GM21717 (cell line): ENCODE measurements at regions not wholly inside any gene's neighbourhood (a gene's known extent, or its start where the extent isn't known, plus 50 kb on each side); places are given as distances from the start of the nearest gene placed in this dataset.

Experiments
- ATAC-seq: cut with Tn5 transposase; IDR thresholded peaks from one replicate; pipeline ENCODE4 v1.9.1; 2021; ENCODE audit warnings: mild to moderate bottlenecking, moderate library complexity; ENCODE audit not compliant: unreplicated experiment

DNA sequence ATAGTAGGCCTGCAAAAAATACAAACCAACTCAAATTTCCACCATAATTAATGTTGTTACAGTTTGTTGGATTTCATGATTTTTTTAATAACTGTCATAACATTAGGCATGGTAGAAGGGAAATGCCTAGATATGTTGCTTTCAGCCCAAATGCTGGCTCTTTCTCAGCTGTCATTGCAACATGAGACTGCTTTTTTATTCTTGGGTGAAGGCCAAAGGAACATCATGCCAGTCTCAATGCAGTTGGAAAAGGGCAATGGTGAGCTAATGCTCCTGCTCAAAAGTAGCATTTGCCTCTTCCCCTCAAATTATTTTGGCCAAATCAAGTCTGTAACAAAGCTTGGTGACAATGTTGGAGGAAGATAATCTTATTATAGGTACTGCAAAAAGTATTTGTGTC lies 877.7 kb upstream of the PRMT6 start:
- no peak for ATAC-seq

DNA sequence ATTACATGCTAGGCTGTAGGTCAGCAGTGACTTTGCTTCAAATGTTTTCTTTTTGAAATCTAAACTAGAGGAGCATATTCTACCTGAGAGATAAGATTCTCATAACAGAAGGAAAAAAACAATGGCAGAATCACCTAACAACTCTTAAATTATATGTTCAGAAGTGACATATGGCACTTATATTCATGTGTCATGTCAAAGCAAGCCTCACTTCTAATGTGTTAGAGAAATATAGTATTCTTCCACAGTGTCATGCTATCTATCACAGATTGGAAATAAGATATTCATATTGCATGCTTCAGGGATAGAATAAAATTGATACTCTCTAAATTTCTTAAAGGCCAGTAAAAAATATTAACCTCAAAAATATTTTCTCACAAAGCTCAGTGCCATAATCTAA lies 874.6 kb upstream of the PRMT6 start:
- no peak for ATAC-seq

DNA sequence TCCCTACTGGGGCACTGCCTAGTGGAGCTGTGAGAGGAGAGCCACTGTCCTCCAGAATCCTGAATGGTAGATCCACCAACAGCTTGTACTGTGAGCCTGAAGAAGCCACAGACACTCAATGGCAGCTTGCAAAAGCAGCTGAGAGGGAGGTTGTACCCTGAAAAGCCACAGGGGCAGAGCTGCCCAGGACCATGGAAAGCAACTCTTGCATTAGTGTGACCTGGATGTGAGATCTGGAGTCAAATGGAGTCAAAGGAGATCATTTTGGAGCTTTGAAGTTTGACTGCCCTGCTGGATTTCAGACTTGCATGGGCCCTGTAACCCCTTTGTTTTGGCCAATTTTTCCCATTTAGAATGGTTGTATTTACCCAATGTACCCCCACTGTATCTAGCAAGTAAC lies 871.4 kb upstream of the PRMT6 start:
- ATAC-seq = no peak

DNA sequence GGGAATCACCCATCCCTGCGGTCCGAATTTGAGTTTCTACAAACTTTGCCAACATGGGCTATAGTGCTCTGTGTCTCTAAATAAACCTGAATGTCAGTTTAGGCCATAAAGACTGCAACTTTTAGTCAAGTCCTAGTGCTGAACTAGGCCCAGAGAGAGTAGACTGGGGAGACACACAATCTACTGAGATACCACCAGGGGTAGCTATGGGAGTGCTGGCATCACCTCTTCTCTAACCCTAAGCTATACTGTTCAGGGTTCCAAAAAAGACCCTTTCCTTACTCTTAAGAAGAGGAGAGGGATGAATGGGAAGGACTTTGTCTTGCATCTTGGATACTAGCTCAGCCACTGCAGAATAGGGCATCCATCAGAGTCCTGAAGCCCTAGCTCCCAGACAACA lies 866.7 kb upstream of the PRMT6 start:
- no peak for ATAC-seq

DNA sequence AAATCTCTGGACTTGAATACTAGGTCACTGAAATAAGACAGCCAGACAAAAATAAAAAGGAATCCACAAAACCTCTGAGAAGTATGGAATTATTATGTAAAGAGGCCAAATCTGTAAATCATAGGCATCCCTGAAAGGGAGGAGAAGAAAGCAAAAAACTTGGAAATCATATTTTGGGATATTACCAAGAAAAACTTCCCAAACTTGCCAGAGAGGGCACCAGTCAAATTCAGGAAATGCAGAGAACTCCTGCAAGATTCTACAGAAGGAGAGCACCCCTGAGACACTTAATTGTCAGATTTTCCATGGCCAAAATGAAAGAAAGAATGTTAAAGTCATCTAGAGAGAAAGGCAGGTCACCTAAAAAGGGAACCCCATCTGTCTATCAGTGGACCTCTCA lies 862.3 kb upstream of the PRMT6 start:
- ATAC-seq = no peak

DNA sequence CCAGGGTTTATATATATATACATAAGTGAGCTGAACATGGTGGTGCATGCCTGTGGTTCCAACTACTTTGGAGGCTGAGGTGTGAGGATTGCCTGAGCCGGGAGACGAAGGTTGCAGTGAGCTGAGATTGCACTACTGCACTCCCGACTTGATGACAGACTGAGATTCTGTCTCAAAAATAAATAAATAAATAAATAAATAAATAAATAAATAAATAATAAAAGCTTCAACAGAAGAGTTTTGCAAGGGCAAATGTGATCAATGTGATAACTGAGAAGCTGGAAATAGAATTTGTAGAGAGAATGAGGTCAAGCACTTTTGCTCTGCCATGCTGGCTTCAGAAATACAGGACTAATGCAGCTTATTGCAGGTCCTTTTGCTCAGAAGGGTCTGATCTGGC lies 855.8 kb upstream of the PRMT6 start:
- no peak for ATAC-seq

DNA sequence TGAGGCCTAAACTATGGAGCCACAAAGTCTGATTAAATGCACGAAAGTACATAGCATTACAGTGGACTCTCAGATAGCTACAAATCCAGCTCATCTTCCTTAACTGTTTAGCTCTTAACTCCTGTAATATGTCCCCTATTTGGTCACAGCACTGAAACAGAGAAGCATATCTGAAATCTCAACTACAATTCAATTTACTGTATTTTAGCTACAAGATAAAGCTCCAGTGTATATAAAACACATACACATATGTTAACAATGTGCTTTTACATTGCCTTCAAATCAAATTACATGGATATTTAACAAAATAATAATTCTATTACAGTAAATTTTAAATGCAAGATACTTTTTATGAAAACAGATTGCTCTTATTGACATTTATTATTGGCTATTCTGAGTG lies 849.3 kb upstream of the PRMT6 start:
- ATAC-seq = no peak

DNA sequence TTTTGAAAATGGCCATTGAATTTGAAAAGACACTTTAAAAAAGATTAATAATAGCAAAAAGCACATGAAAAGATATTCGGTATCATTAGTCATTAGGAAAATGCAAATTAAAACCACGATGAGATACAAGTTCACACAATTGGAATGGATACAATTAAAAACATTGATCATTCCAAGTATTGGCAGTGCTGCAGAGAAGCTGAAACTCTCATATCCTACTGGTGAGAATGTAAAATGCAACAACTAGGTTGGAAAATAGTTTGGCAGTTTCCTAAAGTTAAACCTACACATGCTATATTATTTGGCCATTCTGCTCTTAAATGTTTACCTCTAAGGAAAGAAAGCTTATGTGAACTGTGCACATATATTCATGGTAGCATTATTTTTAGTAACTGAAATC lies 838.7 kb upstream of the PRMT6 start:
- no peak for ATAC-seq

DNA sequence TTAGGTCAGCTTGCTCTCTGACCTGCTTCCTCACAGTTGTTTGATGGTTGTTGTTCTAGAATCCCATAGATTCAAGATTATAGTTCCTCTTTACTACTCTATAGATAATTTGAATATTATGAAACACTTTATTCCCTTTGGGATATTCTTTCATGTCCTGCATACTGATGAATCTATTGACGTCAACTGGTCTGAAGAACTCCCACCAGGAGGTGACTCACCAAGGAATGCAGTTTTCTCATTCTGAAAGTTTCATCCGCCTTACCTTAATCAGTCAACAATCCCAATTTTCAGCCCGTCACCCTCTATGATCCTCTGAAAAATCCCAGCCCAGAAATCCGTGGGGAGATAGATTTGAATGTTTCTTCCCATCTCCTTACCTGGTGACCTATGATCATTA lies 834.1 kb upstream of the PRMT6 start:
- no peak for ATAC-seq

DNA sequence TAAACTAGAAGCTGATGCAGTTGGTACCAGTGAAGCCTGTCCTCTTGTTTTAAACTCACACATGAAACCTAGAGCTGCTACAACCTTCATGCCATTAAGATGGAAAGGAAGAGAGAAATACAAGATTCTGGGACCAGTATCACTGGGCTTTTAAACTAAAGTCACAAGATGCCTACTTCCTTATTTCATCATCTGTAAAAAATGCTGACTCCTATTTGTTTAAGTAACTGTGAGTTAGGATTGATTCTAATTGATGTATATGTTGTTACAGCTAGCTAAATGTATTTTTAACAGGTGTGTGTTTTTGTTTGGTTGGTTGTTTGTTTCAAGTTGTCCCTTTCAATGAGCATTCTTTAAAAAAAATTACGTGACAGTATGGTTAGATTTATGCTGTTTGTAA lies 833.3 kb upstream of the PRMT6 start:
- no peak for ATAC-seq

DNA sequence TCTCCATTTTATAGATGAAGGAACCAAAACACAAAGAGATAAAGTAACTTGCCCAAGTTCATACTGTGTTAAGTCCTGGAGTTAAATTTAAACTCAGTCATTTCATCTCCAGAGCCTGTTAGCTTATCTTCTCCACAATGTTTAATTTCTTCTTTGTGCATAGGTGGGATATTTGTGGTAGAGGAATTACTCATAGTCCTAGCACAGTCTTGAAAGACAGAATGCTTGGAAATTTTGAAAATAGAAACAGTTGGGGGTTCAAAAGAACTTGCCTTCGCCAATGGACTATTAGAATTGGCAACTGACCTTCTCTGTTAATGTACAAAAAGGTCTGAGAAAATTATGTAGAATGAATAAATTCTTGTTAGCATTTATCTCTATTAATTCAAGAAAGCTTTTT lies 832.0 kb upstream of the PRMT6 start:
- no peak for ATAC-seq

DNA sequence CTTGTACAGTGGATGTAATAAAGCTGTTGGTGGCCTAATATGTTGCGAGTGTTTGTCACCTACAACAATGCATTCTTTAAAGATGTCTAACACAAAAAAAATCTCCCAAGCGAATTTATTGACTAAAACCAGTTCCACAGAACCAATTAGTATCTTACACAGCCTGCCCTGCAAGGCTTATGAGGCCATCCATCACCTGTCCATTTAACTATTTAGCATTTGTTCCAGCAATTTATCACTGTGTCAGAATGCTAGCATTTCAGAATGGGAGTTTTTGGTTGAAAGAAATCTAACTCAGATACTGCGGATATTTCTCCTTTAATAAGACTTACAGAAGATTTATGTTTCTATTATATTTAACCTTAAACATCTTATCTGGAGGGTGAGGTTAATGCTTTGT lies 831.1 kb upstream of the PRMT6 start:
- ATAC-seq = no peak

DNA sequence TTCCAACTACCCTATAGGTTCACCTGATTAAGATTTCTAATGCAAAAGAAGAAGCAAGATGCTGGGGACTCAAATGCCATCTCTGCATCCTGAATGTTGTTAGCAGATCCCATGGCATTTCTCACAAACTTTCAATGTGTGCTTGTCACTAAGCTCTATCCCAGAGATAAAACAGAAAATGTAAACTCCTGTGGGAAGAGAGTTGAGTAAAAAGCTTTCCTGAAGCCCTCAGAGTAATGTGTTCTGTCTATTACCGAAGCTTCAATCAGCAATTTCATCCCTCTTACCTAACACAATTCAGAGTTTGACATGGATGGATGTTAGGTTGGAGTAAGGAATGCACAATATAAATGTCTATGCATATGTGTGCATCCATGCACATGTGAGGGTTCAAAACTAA lies 829.9 kb upstream of the PRMT6 start:
- no peak for ATAC-seq

DNA sequence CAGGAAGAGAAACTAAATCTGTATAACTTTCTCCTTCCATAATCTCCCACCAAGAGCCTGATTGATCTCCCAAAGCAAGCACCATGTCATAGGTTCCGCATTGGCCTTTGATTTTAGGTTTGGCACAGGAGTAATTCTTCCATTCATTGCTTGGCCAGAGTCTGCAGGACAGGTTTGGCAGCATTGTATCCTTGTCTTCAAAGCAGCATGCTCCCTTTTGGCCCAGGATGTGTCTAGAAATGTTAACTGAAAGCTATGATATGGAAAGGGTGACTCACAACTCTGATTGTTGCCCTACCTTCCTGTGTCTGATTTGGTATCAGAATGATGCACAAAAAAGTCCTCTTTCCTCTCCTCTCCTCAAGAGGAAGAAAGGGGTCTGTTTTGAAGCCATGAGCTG lies 824.3 kb upstream of the PRMT6 start:
- ATAC-seq = no peak

DNA sequence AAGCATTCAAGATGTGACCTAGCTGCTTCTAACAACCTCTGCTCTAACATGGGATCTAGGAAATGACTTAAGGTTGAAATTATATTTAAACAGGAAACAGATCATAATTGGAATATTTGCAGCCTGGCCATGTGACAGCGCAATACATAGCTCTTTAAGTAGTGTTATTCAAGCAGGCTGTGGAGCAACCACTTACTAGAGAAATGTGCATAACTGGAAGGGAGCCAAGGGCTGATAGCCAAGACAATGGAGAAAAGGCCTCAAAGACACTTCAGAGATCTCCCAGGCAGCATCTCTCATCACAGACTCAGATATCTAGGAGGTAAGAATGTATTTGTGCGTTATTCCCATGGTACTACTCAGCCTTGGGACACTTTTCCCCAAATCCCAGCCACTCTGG lies 823.0 kb upstream of the PRMT6 start:
- no peak for ATAC-seq

DNA sequence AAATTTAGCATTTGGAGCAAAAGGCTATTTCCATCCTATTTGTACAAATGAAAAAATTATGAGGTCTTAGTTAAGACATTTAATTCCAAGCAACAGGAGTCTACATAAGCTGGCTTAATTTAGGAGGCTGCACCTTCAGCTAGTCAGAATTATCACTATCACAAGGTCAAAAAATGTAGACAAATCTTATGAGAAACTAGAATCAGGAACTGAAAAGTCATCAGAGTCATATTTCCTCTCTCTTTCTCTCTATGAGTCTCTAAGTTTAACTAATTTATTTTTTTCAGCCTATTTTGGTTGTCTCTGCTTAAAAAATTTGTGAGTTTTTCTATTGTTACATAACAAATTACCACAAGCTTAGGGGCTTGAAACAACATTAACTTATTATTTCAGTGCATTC lies 807.1 kb upstream of the PRMT6 start:
- ATAC-seq = no peak

DNA sequence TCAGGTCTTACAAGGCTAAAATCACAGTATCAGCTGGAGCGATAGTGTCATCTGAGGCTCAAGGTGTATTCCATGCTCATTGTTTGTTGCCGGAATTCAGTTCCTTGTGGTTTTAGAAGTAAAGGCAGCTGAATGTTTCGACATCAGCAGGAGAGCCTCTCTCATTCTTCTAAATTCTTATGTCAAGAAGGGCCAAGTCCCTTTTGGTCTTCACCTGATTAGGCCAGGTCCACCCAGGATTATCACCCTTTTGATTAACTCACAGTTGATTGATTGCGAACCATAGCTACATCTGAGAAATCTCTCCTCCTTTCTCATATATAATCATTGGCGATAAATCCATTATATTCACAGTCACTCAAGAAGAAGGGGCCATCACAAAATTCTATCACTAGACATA lies 806.7 kb upstream of the PRMT6 start:
- ATAC-seq = no peak

DNA sequence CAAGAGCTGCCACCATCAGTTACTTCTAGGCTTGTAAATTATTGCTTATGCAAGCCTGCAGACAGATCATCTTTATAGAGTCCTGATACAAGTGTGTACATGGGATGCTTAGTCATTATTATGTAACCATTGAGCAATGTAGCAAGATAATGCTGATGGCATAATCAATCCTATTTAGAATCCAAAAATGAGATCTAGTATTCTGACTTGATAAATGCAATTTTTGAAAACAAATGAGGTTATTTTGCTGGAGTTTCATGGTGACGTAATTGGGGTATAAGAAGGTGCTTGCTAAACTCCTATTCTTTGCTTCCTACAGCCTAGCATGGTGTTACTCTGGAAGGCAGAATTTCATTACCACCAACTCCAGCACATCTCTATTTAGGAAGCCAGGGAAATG lies 801.7 kb upstream of the PRMT6 start:
- no peak for ATAC-seq

DNA sequence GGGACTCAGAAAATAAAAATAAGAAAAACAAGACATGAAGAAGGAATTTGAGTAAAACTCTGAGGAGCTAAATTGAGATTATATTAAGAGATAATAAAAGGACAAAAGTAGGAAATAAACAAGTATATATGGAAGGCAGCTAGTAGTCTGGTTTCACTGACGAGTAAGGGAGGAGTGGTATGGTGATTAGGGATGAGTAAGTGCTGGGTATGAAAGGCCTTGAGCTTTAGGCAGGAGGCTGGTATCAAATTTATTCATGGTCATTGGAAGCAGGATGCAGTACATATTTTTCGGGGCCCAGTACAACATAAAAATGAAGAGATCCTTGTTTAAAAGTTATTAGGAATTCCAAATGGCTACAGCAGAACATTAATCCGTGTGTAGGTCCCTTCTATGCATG lies 789.7 kb upstream of the PRMT6 start:
- no peak for ATAC-seq

DNA sequence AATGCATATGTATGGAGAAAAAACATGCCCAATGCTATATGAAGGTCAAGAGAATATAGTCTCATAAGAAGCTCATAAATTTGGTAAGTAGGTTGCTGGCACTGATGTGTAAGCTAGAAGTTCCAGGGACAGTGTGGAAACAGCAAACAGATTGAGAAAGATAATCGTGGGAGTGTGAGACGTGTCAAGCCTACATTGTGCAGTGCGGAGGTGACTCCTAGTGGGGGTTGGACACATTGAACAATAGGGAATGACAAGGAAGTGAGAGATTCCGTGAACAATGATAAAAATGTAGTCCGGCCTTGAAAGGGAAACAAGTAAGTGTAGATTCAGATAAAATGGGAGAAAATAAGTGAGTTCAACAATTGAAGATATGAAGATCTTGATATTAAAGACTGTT lies 788.4 kb upstream of the PRMT6 start:
- no peak for ATAC-seq

DNA sequence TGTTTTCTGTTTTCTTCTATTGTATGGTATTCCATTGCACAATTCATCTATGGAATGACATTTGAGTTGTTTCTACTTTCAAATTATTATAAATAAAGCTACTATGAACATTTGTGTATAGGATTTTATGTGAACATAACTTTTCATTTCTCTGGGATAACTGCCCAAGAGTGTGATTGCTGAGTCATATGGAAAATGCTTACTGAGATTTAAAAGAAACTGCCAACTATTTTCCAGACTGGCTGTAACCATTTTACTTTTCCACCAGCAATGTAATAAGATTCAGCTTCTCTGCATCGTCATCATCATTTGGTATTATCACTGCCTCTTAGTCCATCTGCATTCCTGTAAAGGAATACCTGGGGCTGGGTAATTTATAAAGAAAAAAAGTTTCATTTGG lies 779.6 kb upstream of the PRMT6 start:
- ATAC-seq = no peak

DNA sequence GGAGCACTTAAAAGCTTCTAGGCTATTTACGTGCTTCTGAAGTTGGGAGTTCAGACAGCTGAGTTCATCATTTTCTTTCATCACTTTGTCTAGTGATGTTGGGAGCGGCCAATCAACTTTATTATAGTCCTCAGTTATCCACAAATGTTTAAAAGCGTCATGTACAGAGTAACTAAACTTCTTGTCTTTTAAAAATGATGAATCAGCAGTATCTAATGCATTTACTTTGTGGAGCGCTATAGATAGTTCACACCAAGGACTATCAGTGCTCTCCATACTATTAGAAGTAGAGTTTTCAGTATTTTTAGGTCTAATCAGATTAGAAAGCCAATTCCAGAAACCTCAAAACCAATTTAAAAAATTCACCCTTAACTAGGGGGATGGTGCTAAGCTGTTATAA lies 778.7 kb upstream of the PRMT6 start:
- ATAC-seq = no peak

DNA sequence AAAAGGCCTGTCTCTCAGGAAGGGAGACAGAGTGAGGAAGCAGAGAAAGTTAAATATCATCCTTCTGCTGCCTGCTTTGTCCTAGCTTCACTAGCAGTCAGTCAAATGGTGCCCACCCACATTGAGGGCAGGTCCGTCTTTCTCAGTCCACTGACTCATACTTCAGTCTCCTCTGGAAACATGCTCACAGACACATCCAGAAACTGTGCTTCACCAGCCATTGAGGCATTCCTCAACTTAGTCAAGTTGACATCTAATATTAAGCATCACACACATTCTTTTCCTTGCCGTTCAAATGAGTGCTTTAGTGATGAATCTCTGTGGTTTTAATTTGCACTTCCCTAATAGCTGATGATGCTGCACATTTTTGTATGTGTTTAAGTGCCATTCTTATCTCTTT lies 777.8 kb upstream of the PRMT6 start:
- no peak for ATAC-seq

DNA sequence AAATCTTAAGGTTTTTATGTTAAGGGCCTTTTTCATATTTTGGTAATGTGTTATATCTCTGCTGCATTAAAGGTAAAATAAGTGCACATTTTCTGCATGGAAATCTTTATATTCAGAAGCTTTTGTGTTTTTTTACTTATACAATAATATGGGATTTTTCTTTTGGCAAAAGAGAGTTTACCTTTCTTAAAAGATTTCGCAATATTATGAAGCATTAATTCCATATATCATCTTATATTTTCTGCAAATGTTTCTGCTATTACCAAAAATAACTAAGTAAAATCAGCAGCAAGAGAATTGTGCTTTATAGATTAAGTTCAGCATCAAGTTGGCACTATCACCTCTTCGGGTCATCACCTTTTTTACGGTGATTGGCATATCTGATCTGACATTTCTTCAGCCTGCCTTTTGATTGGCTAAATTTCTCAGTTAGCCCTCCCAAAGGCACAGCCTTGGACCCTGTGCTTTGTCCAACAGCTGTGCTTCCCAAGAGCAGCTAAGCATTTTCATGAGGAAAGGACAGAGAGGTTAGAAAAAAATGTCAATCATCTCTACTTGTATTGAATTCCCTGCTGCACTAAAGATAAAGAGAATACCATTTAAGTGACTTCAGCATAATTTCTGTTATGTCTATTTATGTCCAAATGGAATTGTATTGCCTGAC lies 767.1 kb upstream of the PRMT6 start:
- no peak for ATAC-seq
